Urothelium cell line (cell line): ENCODE measurements at regions not wholly inside any gene's neighbourhood (a gene's known extent, or its start where the extent isn't known, plus 50 kb on each side); places are given as distances from the start of the nearest gene placed in this dataset.
A peak's percentile ranks its signal among the peaks of the same experiment; 100 is the strongest.
"Not testable (repeated sequence)": the region's sequence is repeated elsewhere in the genome, so short reads cannot be mapped to it uniquely, and the experiment has no call there.

Experiments used
- DNase-seq: peaks from one replicate; pipeline ENCODE4 v3.0.0; 2011; ENCODE audit warnings: low spot score, mixed read lengths
- FAIRE-seq: peaks from 2 replicates; lab custom pipeline; 2011; peaks lifted over from hg19 to GRCh38; lab: Jason Lieb, UNC

DNA sequence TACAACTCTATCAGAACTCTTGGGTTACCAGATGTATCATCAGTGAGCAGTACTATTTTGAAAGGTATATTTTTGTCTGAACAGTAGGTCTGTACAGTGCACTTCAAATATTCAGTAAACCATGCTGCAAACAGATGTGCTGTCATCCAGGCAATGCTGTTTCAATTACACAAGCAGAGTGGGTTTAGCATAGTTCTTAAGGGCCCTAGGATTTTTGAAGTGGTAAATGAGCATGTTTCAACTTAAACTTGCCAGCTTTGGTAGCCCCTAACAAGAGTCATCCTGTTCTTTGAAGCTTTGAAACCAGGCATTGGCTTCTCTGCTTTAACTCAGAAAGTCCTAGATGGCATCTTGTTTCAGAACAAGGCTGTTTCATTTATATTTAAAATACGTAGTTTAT, 1519.9 kb downstream of the SUCLG1 start:
- FAIRE-seq = no peak
- DNase-seq = no peak

GRCh38 chr2:82938321-82938845, 1520.7 kb downstream of the SUCLG1 start:
- not testable (repeated sequence) for FAIRE-seq

DNA sequence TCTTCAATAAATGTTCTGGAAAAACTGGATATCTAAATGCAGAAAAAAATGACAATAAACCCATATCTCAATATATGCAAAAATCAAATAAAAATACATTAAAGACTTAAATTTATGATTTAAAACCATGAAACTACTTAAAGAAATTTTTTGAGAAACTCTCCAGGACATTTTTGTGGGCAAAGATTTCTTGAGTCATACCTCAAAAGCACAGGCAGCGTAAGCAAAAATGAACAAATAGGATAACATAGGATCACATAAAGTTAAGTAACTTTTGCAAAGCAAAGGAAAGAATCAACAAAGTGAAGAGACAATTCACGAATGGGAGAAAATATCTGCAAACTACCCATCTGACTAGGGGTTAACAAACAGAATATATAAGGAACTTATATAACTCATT, 1545.5 kb downstream of the SUCLG1 start:
- no peak for FAIRE-seq
- no peak for DNase-seq

More at GRCh38 chr2:82938321-82938845, 1520.7 kb downstream of the SUCLG1 start:
- not testable (repeated sequence) for DNase-seq

GRCh38 chr2:82896117-82896516, 1563.0 kb downstream of the SUCLG1 start:
- no peak for FAIRE-seq

DNA sequence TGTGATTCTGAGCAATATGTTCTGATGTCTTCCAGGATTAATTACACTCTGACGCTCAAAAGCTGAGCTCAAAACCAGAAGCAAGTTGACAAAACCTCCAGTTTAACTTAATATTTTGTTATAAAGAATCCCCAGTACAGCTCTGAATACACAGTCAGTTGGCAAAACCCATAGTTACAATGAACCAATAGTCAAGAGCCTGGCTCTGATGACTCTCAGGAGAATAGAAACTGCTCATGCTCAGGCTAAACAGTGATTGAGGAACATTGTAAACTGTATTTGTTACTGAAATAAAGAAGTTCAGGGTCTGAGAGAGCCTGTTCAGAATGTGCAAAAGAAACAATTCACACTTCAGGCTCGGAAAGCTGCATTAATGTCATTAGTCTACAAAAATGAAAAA, 1565.9 kb downstream of the SUCLG1 start:
- DNase-seq = no peak
- FAIRE-seq = no peak

More at GRCh38 chr2:82896117-82896516, 1563.0 kb downstream of the SUCLG1 start:
- DNase-seq = no peak

DNA sequence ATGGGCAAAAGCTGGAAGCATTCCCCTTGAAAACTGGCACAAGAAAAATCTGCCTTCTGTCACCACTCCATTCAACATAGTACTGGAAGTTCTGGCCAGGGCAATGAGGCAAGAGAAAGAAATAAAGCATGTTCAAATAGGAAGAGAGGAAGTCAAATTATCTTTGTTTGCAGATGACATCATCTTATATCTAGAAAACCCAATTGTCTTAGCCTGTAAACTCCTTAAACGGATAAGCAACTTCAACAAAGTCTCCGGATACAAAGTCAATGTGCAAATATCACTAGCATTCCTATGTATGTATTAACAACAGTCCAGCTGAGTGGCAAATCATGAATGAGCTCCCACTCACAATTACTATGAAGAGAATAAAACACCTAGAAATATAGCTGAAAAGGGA, 1579.3 kb downstream of the SUCLG1 start:
- DNase-seq = no peak
- no peak for FAIRE-seq

- peak; percentile 70 for FAIRE-seq
Measured at GRCh38 chr2:82875858-82876257, 1583.2 kb downstream of the SUCLG1 start.

DNA sequence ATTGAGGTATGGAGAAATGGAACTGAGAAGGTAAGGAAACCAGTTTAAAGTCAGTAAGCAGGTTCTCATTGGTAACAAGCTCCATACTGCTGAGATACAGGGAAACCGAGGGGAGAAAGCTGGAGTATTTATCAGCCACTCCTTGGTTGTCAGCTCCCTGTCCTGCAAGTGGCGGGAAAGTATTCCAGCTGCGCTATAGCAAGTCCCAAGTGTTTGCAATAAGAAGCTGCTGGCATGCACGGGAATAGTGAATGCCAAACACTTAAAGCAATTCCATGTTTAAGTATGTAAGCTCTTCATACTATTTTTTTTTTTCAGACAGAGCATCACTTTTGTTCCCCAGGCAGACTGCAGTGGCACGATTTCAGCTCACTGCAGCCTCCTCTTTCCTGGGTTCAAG, 1601.1 kb downstream of the SUCLG1 start:
- no peak for FAIRE-seq
- no peak for DNase-seq

More at GRCh38 chr2:82875858-82876257, 1583.2 kb downstream of the SUCLG1 start:
- no peak for DNase-seq

- no peak for DNase-seq
- no peak for FAIRE-seq
Measured at GRCh38 chr2:82853299-82853698, 1605.8 kb downstream of the SUCLG1 start.

DNA sequence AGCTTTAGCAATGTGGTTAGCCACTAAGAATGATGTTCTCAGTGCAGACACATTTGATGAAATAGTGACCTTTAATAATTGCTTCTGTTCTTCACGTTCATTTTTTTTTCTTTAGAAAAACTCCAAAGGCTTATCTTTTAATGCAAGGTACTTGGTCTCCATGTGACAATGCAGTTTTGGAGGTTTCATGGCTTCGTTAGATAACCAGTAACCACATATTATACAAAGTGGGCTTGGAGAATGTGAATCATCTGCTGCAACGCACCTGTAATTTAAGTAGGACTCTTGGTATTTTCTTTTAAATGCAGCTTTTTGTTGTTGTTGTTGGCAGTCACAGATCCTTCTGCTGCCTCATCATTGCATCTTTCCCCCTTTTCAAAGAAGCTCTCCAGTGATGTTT, 1606.3 kb downstream of the SUCLG1 start:
- FAIRE-seq = no peak

GRCh38 chr2:82848285-82848684, 1610.8 kb downstream of the SUCLG1 start:
- FAIRE-seq = no peak
- no peak for DNase-seq

More for the DNA sequence above, 1606.3 kb downstream of the SUCLG1 start:
- DNase-seq = no peak

- DNase-seq (no peak), FAIRE-seq (no peak)
Measured at GRCh38 chr2:82839036-82839435, 1620.0 kb downstream of the SUCLG1 start.

- DNase-seq = peak; percentile 62
Measured at GRCh38 chr2:82837588-82838304, 1621.3 kb downstream of the SUCLG1 start.

GRCh38 chr2:82834893-82835292, 1624.2 kb downstream of the SUCLG1 start:
- FAIRE-seq = no peak

More at GRCh38 chr2:82837588-82838304, 1621.3 kb downstream of the SUCLG1 start:
- peak; percentile 5 for FAIRE-seq

DNA sequence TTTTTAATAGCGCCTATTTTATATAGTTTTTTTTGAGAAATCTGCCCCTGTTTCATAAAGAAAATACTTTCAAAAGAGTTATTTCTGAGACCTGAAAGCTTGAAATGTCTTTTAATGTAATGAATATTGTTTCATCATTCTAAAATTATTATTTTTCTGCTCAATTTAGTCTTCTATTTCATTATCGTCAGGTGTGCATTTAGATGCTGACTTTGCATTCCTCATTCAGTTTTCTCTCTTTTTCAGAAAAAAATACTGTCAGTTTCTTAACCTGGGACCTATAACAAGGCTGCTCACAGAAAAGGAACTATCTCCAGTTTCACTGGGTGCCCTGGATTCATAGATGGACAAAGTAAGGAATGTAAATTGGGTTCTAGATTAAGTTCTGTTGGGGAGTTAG, 1631.7 kb downstream of the SUCLG1 start:
- DNase-seq = no peak
- FAIRE-seq = no peak

More at GRCh38 chr2:82834893-82835292, 1624.2 kb downstream of the SUCLG1 start:
- DNase-seq = no peak

GRCh38 chr2:82826437-82826836, 1632.6 kb downstream of the SUCLG1 start:
- no peak for DNase-seq

GRCh38 chr2:82825410-82826090, 1633.5 kb downstream of the SUCLG1 start:
- DNase-seq = no peak
- peak; percentile 13 for FAIRE-seq

More at GRCh38 chr2:82826437-82826836, 1632.6 kb downstream of the SUCLG1 start:
- FAIRE-seq = no peak

DNA sequence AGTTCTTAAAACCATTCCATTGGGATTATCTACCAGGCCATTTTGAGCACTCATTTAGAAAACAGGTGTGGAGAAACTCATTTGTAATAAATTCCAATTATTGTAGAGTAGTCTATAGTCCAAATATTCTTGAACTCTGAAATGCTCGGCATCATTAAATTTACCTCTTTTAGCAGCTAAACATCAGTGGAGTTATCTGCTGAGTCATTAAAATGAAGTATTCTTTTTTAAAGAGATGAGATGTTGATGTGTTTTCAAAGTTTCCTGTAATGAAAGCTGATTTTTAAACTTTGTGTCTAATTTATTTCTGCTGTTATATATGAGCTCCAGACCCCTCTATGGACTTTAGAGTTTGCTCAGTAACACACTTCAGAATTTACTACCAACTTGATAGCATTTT, 1635.2 kb downstream of the SUCLG1 start:
- no peak for FAIRE-seq
- no peak for DNase-seq

DNA sequence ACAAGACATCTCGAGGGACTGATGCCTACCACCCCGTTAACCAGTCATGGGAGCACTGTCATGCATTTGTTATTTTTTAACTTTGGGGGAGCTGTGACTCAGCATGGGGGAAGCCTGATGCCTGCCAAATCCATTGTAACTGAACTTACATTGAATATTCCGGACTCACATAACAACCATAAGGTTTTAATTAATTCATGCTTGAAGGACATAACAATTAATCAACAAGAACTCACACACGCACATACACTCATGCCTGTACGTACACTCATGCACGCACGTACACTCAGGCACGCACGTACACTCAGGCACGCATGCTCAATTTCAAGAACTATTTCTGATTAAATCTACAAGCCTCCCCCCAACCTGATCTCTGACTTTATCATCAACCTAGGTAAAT, 1639.1 kb downstream of the SUCLG1 start:
- FAIRE-seq (no peak), DNase-seq (no peak)

GRCh38 chr2:82814146-82814545, 1644.9 kb downstream of the SUCLG1 start:
- DNase-seq = no peak
- no peak for FAIRE-seq

DNA sequence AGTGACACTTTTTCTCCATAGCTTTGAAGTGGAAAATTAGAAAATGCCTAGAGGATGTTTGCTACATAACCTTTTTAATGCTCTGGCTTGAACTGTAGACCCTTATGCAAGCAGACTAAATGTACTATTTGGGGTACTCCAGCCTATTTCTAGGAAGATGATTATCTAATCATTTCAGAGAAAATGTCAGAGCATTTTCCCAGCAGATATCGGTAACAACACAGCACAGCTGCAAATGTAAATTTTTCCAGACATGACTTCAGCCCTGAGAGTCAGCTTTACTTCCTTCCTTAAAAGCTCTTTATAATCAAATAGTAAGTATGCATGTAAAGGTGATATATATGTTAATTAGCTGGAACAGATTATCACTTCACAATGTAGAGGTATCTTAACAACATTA, 1647.1 kb downstream of the SUCLG1 start:
- no peak for FAIRE-seq
- no peak for DNase-seq

- DNase-seq (no peak), FAIRE-seq (no peak)
Measured at GRCh38 chr2:82803307-82803706, 1655.8 kb downstream of the SUCLG1 start.
